T-helper 1 cell (primary cell): ENCODE measurements at regions not wholly inside any gene's neighbourhood (a gene's known extent, or its start where the extent isn't known, plus 50 kb on each side); places are given as distances from the start of the nearest gene placed in this dataset.

Source experiments
- DNase-seq, 5 donors: peaks; one replicate each; pipeline ENCODE4 v3.0.0-alpha.2; 2012 to 2020

GRCh38 chr2:176508374-176508773 lies 239.1 kb downstream of the MTX2 start:
- DNase-seq = no peak

GRCh38 chr2:176508984-176509740 lies 239.9 kb downstream of the MTX2 start:
- DNase-seq = no peak

GRCh38 chr2:176514276-176514675 lies 245.0 kb downstream of the MTX2 start:
- DNase-seq = no peak

GRCh38 chr2:176514805-176515500 lies 245.7 kb downstream of the MTX2 start:
- no peak for DNase-seq

- DNase-seq = no peak
These were observed 246.9 kb downstream of the MTX2 start for GRCh38 chr2:176516051-176516602.

GRCh38 chr2:176518823-176519222 lies 249.6 kb downstream of the MTX2 start:
- DNase-seq = no peak

- DNase-seq = no peak
These were observed 252.8 kb downstream of the MTX2 start for GRCh38 chr2:176521878-176522670.

- DNase-seq = no peak
These were observed 255.8 kb downstream of the MTX2 start for GRCh38 chr2:176525086-176525485.

- DNase-seq = no peak
These were observed 258.0 kb downstream of the MTX2 start for GRCh38 chr2:176526995-176527901.

- no peak for DNase-seq
These were observed 262.4 kb downstream of the MTX2 start for GRCh38 chr2:176531608-176532007.

GRCh38 chr2:176533505-176534193 lies 264.4 kb downstream of the MTX2 start:
- no peak for DNase-seq

- DNase-seq = no peak
These were observed 265.7 kb downstream of the MTX2 start for GRCh38 chr2:176534798-176535466.

GRCh38 chr2:176535467-176536113 lies 266.3 kb downstream of the MTX2 start:
- no peak for DNase-seq

GRCh38 chr2:176536439-176537133 lies 267.3 kb downstream of the MTX2 start:
- DNase-seq = no peak

GRCh38 chr2:176537932-176538331 lies 268.7 kb downstream of the MTX2 start:
- no peak for DNase-seq

- DNase-seq = no peak
These were observed 271.8 kb downstream of the MTX2 start for GRCh38 chr2:176540995-176541394.

GRCh38 chr2:176542476-176542875 lies 273.2 kb downstream of the MTX2 start:
- no peak for DNase-seq

GRCh38 chr2:176544557-176544956 lies 275.3 kb downstream of the MTX2 start:
- DNase-seq = no peak
